ENCODE measurements at regions not wholly inside any gene's neighbourhood (a gene's known extent, or its start where the extent isn't known, plus 50 kb on each side); places are given as distances from the start of the nearest gene placed in this dataset.

- Histone ChIP-seq H3K27me3 (ENCODE audit: control insufficient read depth in 2 of 2, insufficient read depth in 2 of 2, low read length in 2 of 2) (no peaks in the 10 kb centered on the region), H3K4me3 (ENCODE audit: low read length) (no peak overlapping the region), H3K4me1 (ENCODE audit: control insufficient read depth in 2 of 2, insufficient read depth in 2 of 2, low read length in 2 of 2) (no peaks in the 10 kb centered on the region), H3K36me3 (ENCODE audit: control insufficient read depth in 2 of 3, insufficient read depth in 3 of 3, low read length in 3 of 3) (no peaks in the 10 kb centered on the region), H3K27ac (ENCODE audit: low read depth, low read length) (no peak overlapping the region), H3K9me3 (ENCODE audit: control insufficient read depth in 2 of 3, low read length in 3 of 3) (no peaks in the 10 kb centered on the region)
- no peaks in the 10 kb centered on the region for H3K36me3 Mint-ChIP-seq
- no peaks in the 10 kb centered on the region for H3K27me3 Mint-ChIP-seq
- no peak overlapping the region for H3K4me3 Mint-ChIP-seq
- intact Hi-C loops (cut with micrococcal nuclease) = no loop called here
- peaks cover 0 to 17% (median 5%) of the 10 kb centered on the region in 11 donors for H3K9me3 Mint-ChIP-seq
- POLR2A ChIA-PET = no interaction called here
- no peak for DNase-seq
- CTCF ChIA-PET = no interaction called here
- no peak for ATAC-seq
- no peaks in the 10 kb centered on the region for H3K4me1 Mint-ChIP-seq
- no peak overlapping the region for H3K27ac Mint-ChIP-seq
Measured at GRCh38 chr9:14031810-14032209, 282.1 kb downstream of the NFIB start.

GRCh38 chr9:14031060-14031414 lies 282.9 kb downstream of the NFIB start:
- H3K27ac Mint-ChIP-seq = no peak overlapping the region
- H3K4me1 Mint-ChIP-seq = no peaks in the 10 kb centered on the region
- no peaks in the 10 kb centered on the region for H3K27me3 Mint-ChIP-seq
- POLR2A ChIA-PET = no interaction called here
- Histone ChIP-seq H3K27ac (ENCODE audit: low read depth, low read length) (no peak overlapping the region), H3K36me3 (ENCODE audit: control insufficient read depth in 2 of 3, insufficient read depth in 3 of 3, low read length in 3 of 3) (no peaks in the 10 kb centered on the region), H3K9me3 (ENCODE audit: control insufficient read depth in 2 of 3, low read length in 3 of 3) (no peaks in the 10 kb centered on the region), H3K4me3 (ENCODE audit: low read length) (no peak overlapping the region), H3K4me1 (ENCODE audit: control insufficient read depth in 2 of 2, insufficient read depth in 2 of 2, low read length in 2 of 2) (no peaks in the 10 kb centered on the region), H3K27me3 (ENCODE audit: control insufficient read depth in 2 of 2, insufficient read depth in 2 of 2, low read length in 2 of 2) (no peaks in the 10 kb centered on the region)
- peaks cover 0 to 17% (median 5%) of the 10 kb centered on the region in 11 donors for H3K9me3 Mint-ChIP-seq
- H3K4me3 Mint-ChIP-seq = no peak overlapping the region
- ATAC-seq (no peak), DNase-seq (no peak)
- CTCF ChIA-PET = no interaction called here
- no peaks in the 10 kb centered on the region for H3K36me3 Mint-ChIP-seq
- intact Hi-C loops (cut with micrococcal nuclease) = no loop called here

GRCh38 chr9:14030375-14031059 lies 283.4 kb downstream of the NFIB start:
- H3K9me3 ChIP-seq (ENCODE audit: control insufficient read depth in 2 of 3, low read length in 3 of 3) = no peaks in the 10 kb centered on the region
- Mint-ChIP-seq H3K9me3 (peaks cover 0 to 17% (median 7%) of the 10 kb centered on the region in 11 donors), H3K36me3 (no peaks in the 10 kb centered on the region), H3K27me3 (no peaks in the 10 kb centered on the region), H3K4me3 (no peak overlapping the region), H3K27ac (no peak overlapping the region), H3K4me1 (no peaks in the 10 kb centered on the region)
- H3K27me3 ChIP-seq (ENCODE audit: control insufficient read depth in 2 of 2, insufficient read depth in 2 of 2, low read length in 2 of 2) = no peaks in the 10 kb centered on the region
- POLR2A ChIA-PET = no interaction called here
- CTCF ChIA-PET = no interaction called here
- no peak overlapping the region for H3K27ac ChIP-seq (ENCODE audit: low read depth, low read length)
- H3K4me1 ChIP-seq (ENCODE audit: control insufficient read depth in 2 of 2, insufficient read depth in 2 of 2, low read length in 2 of 2) = no peaks in the 10 kb centered on the region
- no peak for ATAC-seq
- no peaks in the 10 kb centered on the region for H3K36me3 ChIP-seq (ENCODE audit: control insufficient read depth in 2 of 3, insufficient read depth in 3 of 3, low read length in 3 of 3)
- intact Hi-C loops (cut with micrococcal nuclease) = no loop called here
- no peak overlapping the region for H3K4me3 ChIP-seq (ENCODE audit: low read length)
- no peak for DNase-seq

- Histone ChIP-seq H3K4me1 (ENCODE audit: control insufficient read depth in 2 of 2, insufficient read depth in 2 of 2, low read length in 2 of 2) (no peaks in the 10 kb centered on the region), H3K4me3 (ENCODE audit: low read length) (no peak overlapping the region), H3K27ac (ENCODE audit: low read depth, low read length) (no peak overlapping the region), H3K27me3 (ENCODE audit: control insufficient read depth in 2 of 2, insufficient read depth in 2 of 2, low read length in 2 of 2) (no peaks in the 10 kb centered on the region), H3K36me3 (ENCODE audit: control insufficient read depth in 2 of 3, insufficient read depth in 3 of 3, low read length in 3 of 3) (no peaks in the 10 kb centered on the region), H3K9me3 (ENCODE audit: control insufficient read depth in 2 of 3, low read length in 3 of 3) (no peaks in the 10 kb centered on the region)
- Mint-ChIP-seq H3K27me3 (no peaks in the 10 kb centered on the region), H3K4me3 (no peak overlapping the region), H3K9me3 (peaks cover 0 to 16% (median 4%) of the 10 kb centered on the region in 11 donors), H3K27ac (no peak overlapping the region), H3K4me1 (no peaks in the 10 kb centered on the region), H3K36me3 (no peaks in the 10 kb centered on the region)
- CTCF ChIA-PET = no interaction called here
- intact Hi-C loops (cut with micrococcal nuclease) = no loop called here
- DNase-seq (no peak), ATAC-seq (no peak)
- POLR2A ChIA-PET = no interaction called here
Measured at GRCh38 chr9:14029806-14030374, 284.1 kb downstream of the NFIB start.

GRCh38 chr9:14027116-14027800 lies 286.7 kb downstream of the NFIB start:
- no peaks in the 10 kb centered on the region for H3K27me3 Mint-ChIP-seq
- DNase-seq (no peak), ATAC-seq (no peak)
- Histone ChIP-seq H3K9me3 (ENCODE audit: control insufficient read depth in 2 of 3, low read length in 3 of 3) (no peaks in the 10 kb centered on the region), H3K27ac (ENCODE audit: low read depth, low read length) (no peak overlapping the region), H3K36me3 (ENCODE audit: control insufficient read depth in 2 of 3, insufficient read depth in 3 of 3, low read length in 3 of 3) (no peaks in the 10 kb centered on the region), H3K27me3 (ENCODE audit: control insufficient read depth in 2 of 2, insufficient read depth in 2 of 2, low read length in 2 of 2) (no peaks in the 10 kb centered on the region), H3K4me1 (ENCODE audit: control insufficient read depth in 2 of 2, insufficient read depth in 2 of 2, low read length in 2 of 2) (no peaks in the 10 kb centered on the region), H3K4me3 (ENCODE audit: low read length) (no peak overlapping the region)
- H3K27ac Mint-ChIP-seq = no peak overlapping the region
- no peak overlapping the region for H3K4me3 Mint-ChIP-seq
- H3K36me3 Mint-ChIP-seq = no peaks in the 10 kb centered on the region
- peaks cover 0 to 10% (median 4%) of the 10 kb centered on the region in 11 donors for H3K9me3 Mint-ChIP-seq
- CTCF ChIA-PET = no interaction called here
- POLR2A ChIA-PET = no interaction called here
- no peaks in the 10 kb centered on the region for H3K4me1 Mint-ChIP-seq
- intact Hi-C loops (cut with micrococcal nuclease) = no loop called here

- ChIA-PET POLR2A (no interaction called here), CTCF (no interaction called here)
- H3K4me3 Mint-ChIP-seq = no peak overlapping the region
- Histone ChIP-seq H3K36me3 (ENCODE audit: control insufficient read depth in 2 of 3, insufficient read depth in 3 of 3, low read length in 3 of 3) (no peaks in the 10 kb centered on the region), H3K27me3 (ENCODE audit: control insufficient read depth in 2 of 2, insufficient read depth in 2 of 2, low read length in 2 of 2) (no peaks in the 10 kb centered on the region), H3K4me3 (ENCODE audit: low read length) (no peak overlapping the region), H3K9me3 (ENCODE audit: control insufficient read depth in 2 of 3, low read length in 3 of 3) (no peaks in the 10 kb centered on the region), H3K4me1 (ENCODE audit: control insufficient read depth in 2 of 2, insufficient read depth in 2 of 2, low read length in 2 of 2) (no peaks in the 10 kb centered on the region), H3K27ac (ENCODE audit: low read depth, low read length) (no peak overlapping the region)
- H3K9me3 Mint-ChIP-seq = peaks cover 0 to 12% (median 3%) of the 10 kb centered on the region in 11 donors
- no peak overlapping the region for H3K27ac Mint-ChIP-seq
- no peaks in the 10 kb centered on the region for H3K4me1 Mint-ChIP-seq
- ATAC-seq (no peak), DNase-seq (no peak)
- no peaks in the 10 kb centered on the region for H3K27me3 Mint-ChIP-seq
- intact Hi-C loops (cut with micrococcal nuclease) = no loop called here
- no peaks in the 10 kb centered on the region for H3K36me3 Mint-ChIP-seq
Measured at GRCh38 chr9:14025741-14026140, 288.2 kb downstream of the NFIB start.

- Mint-ChIP-seq H3K4me3 (no peak overlapping the region), H3K9me3 (peaks cover 0 to 18% (median 5%) of the 10 kb centered on the region in 11 donors), H3K36me3 (no peaks in the 10 kb centered on the region), H3K27ac (no peak overlapping the region), H3K4me1 (no peaks in the 10 kb centered on the region), H3K27me3 (no peaks in the 10 kb centered on the region)
- H3K4me1 ChIP-seq (ENCODE audit: control insufficient read depth in 2 of 2, insufficient read depth in 2 of 2, low read length in 2 of 2) = no peaks in the 10 kb centered on the region
- no peak for ATAC-seq
- H3K4me3 ChIP-seq (ENCODE audit: low read length) = no peak overlapping the region
- no peaks in the 10 kb centered on the region for H3K9me3 ChIP-seq (ENCODE audit: control insufficient read depth in 2 of 3, low read length in 3 of 3)
- DNase-seq = no peak
- H3K27ac ChIP-seq (ENCODE audit: low read depth, low read length) = no peak overlapping the region
- POLR2A ChIA-PET = no interaction called here
- intact Hi-C loops (cut with micrococcal nuclease) = no loop called here
- no peaks in the 10 kb centered on the region for H3K27me3 ChIP-seq (ENCODE audit: control insufficient read depth in 2 of 2, insufficient read depth in 2 of 2, low read length in 2 of 2)
- CTCF ChIA-PET = interaction anchor here (0.7 kb wide), 1 partner anchor 1148 kb away, joined by 3 read pairs; no protein-coding TSS in a partner anchor
- H3K36me3 ChIP-seq (ENCODE audit: control insufficient read depth in 2 of 3, insufficient read depth in 3 of 3, low read length in 3 of 3) = no peaks in the 10 kb centered on the region
Measured at GRCh38 chr9:14023285-14023684, 290.7 kb downstream of the NFIB start.
